Sciatic nerve (tissue), 2 donors: ENCODE measurements at regions not wholly inside any gene's neighbourhood (a gene's known extent, or its start where the extent isn't known, plus 50 kb on each side); places are given as distances from the start of the nearest gene placed in this dataset.

Experiments
- ATAC-seq: fragments of 200-7000 bp; cut with Tn5 transposase; one replicate; pipeline ENCODE4 v1.9.1; 2020; ENCODE audit warnings: mild to moderate bottlenecking, moderate library complexity
- DNase-seq: peaks from one replicate; pipeline ENCODE4 v3.0.0-alpha.2; 2020; ENCODE audit warnings: low spot score
- intact Hi-C: fragments of 100-400 bp; cut with DNase I; formaldehyde crosslinking; loops from one replicate; pipeline ENCODE4 v1.14.2; 2022
- donor health status: DM: no; HTN: no; CAD: no.
- donor health status: DM: no; HTN: no; CAD: no.

- DNase-seq (no peak), ATAC-seq (no peak)
- intact Hi-C loops: loop anchor here (10.0 kb wide), 1 partner anchor 47 kb away; no protein-coding TSS in a partner anchor
These were observed 59.2 kb upstream of the TARBP1 start for GRCh38 chr1:234538062-234538731.

DNA sequence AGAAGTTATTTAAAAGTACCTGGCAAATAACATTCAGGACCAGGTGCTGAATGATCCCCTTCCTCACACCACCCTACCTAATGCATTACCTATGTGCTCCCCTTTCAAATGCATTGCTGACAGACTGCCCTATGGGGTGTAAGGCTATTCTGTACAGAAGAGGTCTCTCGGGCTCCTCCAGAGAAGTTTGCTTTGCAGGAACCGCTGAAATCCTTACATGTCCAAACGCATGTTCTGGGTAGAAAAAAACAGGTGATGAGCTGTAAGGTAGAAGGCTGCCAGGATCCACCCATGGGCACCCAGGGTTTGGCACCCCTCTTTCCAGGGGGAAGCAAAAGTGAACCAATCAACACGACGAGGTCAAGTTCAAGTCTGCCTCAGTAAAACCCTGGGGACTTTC, 58.3 kb upstream of the TARBP1 start:
- intact Hi-C loops: loop anchor here (10.0 kb wide), 1 partner anchor 48 kb away; no protein-coding TSS in a partner anchor
- DNase-seq (no peak), ATAC-seq (no peak)

DNA sequence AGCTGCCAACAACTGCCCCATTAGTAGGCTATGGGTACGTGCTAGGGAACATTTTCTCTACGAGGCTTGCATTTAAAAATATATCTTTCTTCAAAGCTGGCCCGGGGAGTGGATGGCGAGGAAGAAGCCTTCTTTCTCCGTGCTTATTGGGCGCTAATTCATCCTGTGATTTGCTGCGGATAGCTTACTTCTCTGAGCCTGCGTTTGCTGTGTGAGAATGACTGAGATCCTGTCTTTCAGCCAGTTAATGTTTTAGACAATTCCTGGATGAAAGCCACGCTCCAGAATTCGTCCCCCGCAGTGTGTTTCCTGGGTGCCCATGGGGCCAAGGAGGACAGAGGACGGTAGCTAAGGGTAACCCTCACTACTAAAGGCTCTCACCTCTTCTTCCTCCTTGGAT, 57.8 kb upstream of the TARBP1 start:
- DNase-seq (no peak), ATAC-seq (no peak)
- intact Hi-C loops: loop anchor here (10.0 kb wide), 1 partner anchor 48 kb away; no protein-coding TSS in a partner anchor

DNA sequence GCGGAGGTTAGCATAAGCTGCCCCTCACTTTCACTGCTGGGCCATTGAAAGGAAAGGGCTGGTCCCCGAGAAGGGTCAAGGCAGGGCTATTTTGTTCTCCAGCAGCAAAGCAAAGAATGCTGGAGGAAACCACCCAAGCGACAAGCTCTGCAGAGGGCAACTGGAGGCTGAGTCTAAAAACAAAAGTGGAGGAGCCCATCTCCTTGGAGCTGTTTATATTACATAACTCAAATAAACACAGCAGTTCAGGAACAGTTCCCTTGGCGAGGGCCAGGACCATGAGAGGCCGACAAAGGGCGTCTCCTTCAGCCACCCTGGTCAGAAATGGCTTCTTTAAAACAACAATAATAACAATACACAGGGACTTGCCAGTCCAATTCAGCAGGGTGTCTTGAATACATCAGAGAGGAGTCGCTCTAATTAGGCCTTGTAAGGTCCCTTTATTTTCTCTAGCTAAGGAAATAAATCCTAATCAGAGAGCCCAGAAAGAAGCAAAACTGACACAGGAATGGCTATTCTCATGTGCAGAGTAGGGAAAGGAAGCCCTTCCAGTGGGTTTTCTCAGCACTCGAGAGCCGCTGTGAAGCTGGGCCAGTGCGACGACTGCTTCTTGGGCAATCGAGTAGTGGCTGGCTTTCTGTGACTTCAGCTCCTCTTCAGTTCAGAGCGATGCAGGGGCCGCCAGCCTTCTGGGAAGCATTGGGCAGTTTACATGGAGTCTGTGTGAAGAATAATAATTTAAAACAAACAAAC, 57.0 kb upstream of the TARBP1 start:
- ATAC-seq (peak; percentile 61), DNase-seq (no peak)

DNA sequence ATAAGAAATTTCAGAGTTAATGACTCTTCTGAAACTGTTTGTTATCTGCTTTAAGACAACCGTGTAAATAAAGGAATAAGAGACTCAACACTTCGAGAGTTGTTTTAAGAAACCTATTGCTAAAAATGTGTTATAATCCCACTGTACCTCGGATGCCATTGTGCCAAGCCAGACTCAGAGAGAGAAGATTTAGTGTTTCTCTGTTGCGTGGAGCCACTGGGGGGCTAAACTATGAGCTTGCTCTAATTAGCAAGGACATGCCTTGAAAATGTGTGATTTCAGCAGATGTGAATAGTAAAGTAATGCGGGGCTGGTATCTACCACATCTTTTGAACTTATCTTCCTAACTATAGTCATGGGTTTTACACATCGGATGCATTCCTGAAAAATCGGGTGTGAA, 56.2 kb upstream of the TARBP1 start:
- no peak for DNase-seq
- intact Hi-C loops: loop anchor here (10.0 kb wide), 1 partner anchor 50 kb away; no protein-coding TSS in a partner anchor
- ATAC-seq: no peak

More for the DNA sequence above, 57.0 kb upstream of the TARBP1 start:
- intact Hi-C loops: loop anchor here (10.0 kb wide), 1 partner anchor 49 kb away; no protein-coding TSS in a partner anchor

- ATAC-seq (peak; percentile 70), DNase-seq (peak; percentile 97)
- intact Hi-C loops: loop anchor here (10.0 kb wide), 1 partner anchor 51 kb away; no protein-coding TSS in a partner anchor
These were observed 55.2 kb upstream of the TARBP1 start for GRCh38 chr1:234533975-234534876.

GRCh38 chr1:234533034-234533891, 54.3 kb upstream of the TARBP1 start:
- DNase-seq: peak; percentile 74
- ATAC-seq: peak; percentile 56
- intact Hi-C loops: loop anchor here (10.0 kb wide), 1 partner anchor 52 kb away; no protein-coding TSS in a partner anchor

GRCh38 chr1:234532503-234532922, 53.5 kb upstream of the TARBP1 start:
- intact Hi-C loops: loop anchor here (10.0 kb wide), 1 partner anchor 52 kb away; no protein-coding TSS in a partner anchor
- no peak for DNase-seq
- ATAC-seq: peak; percentile 1

GRCh38 chr1:234531151-234531635, 52.2 kb upstream of the TARBP1 start:
- intact Hi-C loops: loop anchor here (10.0 kb wide), 1 partner anchor 54 kb away; no protein-coding TSS in a partner anchor
- peak; percentile 45 for ATAC-seq
- DNase-seq: peak; percentile 79

GRCh38 chr1:234530672-234531071, 51.7 kb upstream of the TARBP1 start:
- ATAC-seq: no peak
- DNase-seq: no peak
- intact Hi-C loops: loop anchor here (10.0 kb wide), 1 partner anchor 54 kb away; no protein-coding TSS in a partner anchor

GRCh38 chr1:234529950-234530237, 50.9 kb upstream of the TARBP1 start:
- DNase-seq: no peak

DNA sequence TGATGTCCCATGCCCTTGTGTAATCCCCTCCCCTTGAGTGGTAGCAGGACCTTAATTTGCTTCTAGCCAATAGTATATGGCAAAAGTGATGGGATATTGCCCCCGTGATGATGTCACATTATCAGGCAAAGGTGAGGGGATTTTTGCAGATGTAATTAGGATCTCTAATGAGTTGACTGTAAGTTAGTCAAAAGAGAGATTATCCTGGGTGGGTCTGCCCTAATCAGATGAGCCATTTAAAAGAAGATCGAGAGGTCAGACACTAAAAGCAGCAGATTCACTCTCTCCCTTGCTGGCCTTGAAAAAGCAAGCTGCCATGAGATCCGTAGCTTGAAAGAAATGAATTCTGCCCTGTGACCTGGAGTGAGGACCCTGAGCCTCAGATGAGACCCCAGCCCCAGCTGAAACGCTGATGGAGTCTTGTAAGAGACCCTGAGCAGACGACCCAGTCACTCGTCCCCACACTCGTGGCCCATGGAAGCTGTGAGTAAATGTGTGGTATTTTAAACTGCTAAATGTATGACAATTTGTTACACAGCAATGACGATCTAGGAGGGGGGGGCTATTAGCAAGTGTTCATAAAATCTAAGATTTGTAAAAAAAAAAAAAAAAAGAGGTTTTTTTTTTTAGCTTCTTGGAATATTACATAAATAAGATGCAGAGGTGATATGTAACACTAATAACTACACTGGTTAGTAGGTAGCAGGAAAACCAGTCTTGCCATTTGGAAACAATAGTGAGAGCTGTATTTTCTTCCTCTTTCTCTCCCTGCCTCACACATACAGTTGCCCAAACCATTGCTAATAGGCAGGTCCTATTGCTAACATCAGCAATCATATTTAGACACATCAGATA, 50.3 kb upstream of the TARBP1 start:
- intact Hi-C loops: no loop called here
- ATAC-seq (no peak), DNase-seq (no peak)

More at GRCh38 chr1:234529950-234530237, 50.9 kb upstream of the TARBP1 start:
- intact Hi-C loops: loop anchor here (10.0 kb wide), 1 partner anchor 55 kb away; no protein-coding TSS in a partner anchor
- no peak for ATAC-seq
